Eye (tissue), 1 donor: ENCODE measurements at regions not wholly inside any gene's neighbourhood (a gene's known extent, or its start where the extent isn't known, plus 50 kb on each side); places are given as distances from the start of the nearest gene placed in this dataset.

Experiments
- DNase-seq: peaks from one replicate; pipeline ENCODE4 v3.0.0-alpha.2; 2015

DNA sequence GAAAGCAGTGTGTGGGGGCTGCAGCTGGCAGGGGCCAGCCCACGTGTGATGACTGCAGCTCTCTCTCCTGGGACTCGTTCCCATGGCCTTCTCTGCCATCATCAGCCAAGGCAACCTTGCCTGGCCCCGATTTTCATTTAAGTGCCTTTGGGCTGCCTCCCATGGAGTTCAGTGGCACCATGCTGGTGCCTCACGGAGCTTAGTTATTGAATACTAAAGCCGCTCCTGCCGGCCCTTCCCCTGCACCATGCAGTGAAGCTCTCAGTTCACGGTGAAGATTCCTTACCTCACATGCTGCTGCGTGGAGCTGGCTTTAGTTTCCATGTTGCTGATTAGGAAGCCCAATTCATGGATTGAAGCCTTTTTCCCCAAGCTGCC is 141.5 kb upstream of the EEPD1 start:
- DNase-seq: peak; percentile 52

DNA sequence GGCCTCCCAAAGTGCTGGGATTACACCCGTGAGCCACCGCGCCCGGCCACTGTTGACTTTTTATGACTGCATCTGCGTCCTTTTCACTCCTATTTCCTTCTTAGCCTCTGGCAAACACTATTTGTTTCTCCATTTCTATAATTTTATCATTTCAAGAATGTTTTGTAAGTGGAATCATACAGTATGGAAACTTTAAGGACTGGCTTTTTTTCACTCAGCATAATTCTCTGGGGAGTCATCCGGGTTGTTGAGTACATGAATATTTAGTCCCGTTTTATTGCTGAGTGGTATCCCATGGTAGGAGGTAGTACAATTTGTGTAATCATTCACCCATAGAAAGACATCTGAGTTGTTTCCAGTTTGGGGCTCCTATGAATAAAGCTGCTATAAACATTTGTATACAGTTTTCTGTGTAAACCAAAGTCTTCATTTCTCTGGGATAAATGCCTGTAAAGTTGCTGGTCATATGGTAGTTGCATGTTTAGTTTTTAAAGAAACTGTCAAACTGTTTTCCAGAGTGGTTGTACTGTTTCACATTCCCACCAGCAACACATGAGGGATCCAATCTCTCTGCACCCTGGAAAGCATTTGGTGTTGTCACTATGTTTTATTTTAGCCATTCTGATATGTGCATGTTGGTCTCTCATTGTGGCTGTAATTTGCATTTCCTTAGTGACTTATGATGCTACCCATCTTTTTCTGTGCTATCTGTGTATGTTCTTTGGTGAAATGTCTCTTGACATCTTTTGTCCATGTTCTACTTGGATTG is 139.6 kb upstream of the EEPD1 start:
- DNase-seq: no peak

DNA sequence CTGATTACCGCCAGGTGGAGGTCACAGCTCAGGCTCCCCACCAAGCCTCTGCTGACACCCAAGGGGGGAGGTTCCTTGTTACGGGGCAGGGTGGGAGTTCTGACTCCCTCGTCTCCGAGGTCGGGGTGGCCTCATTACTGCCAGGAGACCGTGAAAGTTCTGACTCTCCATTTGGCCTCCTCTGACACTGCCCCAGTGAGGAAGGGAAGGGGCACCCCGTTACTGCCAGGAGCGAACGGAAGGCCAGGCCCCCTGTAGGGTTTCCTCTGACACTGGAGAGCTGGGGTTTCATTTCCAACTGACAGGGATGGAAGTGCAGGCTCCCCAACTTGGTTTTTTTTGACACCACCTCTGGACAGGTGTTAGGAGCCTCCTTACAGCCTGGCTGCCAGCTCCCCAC is 138.1 kb upstream of the EEPD1 start:
- DNase-seq: no peak

DNA sequence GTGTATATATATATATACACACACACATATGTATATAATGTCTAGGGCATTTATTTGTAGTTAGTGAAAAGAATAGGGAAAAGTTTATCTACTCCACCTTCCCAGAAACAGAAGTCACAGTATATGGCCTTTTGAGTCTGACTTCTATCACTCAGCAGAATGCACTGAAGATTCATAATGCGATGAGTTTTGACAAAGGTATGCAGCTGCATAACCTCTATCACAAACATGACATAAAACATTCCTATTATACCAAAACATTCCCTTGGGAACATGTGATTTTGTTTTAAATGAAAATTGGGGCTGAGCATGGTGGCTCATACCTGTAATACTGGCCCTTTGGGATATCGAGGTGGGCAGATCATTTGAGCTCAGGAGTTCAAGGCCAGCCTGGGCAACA is 137.3 kb upstream of the EEPD1 start:
- DNase-seq: no peak

DNA sequence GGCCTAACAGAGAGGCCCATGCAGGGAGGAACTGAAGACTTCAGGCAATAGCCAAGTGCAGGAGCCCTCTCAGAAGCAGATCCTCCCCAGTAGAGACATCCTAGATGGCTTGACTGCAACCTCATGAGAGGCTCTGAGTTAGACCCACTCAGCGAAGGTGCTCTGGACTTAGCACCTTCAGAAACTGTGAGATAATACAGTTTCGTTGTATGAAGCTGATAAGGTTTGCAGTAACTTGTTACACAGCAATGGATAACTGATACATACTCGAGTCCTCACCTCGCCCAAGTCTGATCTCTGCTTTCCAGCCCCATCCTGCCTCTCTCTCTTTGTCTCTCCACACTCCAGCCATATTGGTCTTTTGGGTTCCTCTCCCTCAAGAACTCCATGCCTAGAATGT is 136.4 kb upstream of the EEPD1 start:
- no peak for DNase-seq

DNA sequence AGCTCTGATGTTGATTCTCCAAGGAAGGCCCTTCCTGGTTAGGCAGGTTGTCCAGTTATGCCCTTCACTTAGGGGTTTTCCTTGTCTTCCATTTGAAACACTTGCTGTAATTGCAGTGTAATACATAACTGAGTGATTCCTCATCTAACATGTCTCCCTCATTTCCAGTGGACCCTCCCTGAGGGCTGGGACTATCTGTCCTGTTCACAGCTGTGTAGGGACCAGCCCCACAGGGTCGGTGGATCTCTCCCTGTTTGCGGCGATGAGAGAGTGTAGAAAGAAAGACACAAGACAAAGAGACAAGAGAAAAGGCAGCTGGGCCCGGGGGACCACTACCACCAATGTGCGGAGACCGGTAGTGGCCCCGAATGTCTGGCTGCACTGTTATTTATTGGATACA is 135.9 kb upstream of the EEPD1 start:
- no peak for DNase-seq

DNA sequence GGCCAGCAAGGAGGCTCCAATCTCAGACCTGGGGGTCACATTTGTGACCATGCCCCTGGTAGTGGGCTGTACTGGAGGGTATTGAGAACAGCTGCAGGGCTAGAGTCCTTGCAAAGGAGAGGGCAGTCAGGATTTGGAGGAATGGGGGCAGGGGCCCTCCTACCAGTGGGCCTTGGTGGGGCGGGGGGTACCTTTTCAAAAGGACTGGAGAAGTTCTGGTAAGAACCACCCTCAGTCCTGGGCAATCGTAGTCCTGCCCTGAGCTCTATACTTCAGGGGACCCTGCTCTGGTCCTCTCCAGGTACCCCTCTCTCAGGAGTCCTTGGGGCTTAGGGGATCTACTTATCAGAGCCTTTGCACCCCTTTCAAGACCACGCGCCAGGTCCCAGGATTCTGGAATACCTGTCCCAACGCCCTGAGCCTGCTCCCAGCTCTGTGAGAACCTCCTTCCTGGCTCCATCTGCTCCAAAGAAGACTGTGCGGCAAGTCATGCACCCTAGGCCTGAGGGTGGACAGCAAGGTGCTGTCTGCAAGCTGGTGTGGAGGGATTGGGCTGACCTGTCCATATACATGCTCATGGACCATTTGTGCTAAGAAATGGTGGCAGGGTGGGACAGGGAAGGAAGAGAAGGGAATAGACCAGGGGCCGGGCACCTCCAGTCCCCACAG is 134.1 kb upstream of the EEPD1 start:
- DNase-seq: no peak

DNA sequence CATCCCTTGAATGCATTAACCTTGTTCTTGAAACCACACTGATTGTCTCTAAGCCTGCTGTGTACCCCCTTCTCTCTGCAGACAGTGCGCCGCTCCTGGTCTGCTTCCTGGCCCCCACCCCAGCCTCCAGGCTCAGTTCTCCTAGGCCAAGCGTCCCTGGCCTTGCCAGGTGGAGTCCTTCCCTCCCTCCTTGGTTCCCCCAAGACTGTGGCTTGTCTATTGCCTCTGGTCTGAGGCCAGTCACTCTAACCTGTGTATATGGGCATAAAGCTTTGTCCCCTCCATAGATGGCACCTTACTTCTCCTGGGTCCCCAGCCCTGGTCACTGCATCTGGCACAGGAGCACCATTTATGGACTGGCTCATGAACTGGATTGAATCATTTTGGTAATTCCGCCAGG is 133.5 kb upstream of the EEPD1 start:
- DNase-seq: no peak

DNA sequence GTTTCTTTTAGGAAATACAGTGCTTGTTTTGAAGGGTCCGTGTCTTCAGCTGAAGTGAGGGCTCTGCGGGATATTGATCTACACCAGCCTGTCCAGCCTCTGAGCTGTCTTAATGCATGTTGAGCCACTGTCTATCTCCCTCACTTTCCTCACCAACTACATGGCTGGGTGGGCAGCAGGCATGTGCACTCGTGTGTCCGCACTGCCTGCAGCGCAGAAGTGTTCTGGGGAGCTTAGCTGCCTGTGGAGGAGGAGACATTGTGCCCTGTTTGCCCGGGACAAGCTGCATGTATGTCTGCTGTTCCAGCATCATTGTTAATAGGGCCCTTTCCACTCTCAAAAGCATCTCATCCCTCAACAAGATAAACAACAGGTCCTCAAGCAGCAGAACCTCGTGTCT is 133.1 kb upstream of the EEPD1 start:
- DNase-seq: peak; percentile 53

DNA sequence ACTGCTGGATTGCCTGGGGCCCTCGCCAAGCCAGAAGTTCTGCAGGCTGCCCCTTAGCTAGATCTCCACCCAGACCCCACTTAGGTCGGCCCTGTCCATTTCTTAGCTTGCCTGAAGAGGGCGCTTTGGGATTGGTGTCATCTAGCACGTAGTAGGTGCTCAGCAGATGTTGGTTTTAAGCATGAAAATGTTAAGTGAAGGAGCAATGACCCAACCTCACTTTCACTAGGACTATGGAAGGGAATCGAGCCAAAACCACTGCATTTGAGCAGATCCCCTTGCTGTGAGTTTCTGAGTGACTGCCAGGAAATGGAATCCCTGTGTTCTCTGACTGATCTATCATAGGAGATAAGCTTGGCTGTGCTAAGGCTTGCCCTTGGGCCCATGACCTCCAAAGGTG is 131.7 kb upstream of the EEPD1 start:
- DNase-seq: no peak

DNA sequence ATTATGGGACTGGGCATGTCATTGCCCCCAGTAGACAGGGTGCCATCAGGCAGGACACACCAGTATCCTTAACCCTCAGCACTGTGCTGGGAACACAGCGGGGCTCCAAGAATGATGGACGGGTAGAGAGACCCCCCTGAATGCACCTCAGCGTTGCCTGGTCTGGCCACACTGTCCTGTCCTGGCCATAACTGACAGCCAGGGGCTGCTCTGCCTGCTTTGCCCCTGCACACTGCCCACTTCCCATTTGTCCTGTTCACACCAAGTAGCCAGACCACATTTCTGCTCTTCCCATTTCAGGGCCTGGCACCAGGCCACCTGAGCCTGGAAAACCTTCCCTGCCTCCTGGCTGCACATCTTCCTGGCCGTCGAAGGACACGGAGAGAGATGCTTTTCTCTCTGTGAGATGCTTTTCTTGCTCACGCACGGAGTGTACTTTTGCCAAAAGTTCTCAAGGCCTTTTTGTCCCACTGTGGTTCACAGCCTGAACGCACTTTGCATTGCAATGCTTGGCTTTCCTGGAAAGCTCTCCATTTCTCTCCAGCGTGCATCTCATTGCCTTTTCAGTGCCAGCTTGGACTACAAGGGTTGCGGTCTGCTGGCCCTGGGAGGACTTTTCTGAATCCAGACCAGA is 131.0 kb upstream of the EEPD1 start:
- no peak for DNase-seq

DNA sequence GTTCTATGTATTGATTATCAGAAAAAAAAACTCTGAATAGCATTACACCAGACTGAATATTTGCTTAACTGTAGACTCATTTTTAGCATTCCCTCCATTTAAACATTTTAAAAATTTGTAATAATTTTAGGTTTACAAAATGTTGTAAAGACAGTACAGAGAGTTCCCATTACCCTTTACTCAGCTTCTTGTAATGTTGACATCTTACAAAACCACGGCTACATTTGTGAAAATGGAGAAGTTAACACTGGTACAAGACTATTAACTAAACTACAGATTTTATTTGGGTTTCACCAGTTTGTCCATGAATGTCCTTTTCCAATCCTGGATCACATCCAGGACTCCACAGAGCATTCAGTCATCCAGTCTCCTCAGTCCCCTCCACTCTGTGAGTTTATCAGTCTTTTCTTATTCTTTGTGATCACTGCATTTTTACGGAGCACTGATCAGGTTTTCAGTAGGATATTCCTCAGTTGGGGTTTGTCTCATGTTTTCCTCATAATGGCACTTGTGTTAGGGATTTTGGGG is 130.0 kb upstream of the EEPD1 start:
- DNase-seq: no peak

DNA sequence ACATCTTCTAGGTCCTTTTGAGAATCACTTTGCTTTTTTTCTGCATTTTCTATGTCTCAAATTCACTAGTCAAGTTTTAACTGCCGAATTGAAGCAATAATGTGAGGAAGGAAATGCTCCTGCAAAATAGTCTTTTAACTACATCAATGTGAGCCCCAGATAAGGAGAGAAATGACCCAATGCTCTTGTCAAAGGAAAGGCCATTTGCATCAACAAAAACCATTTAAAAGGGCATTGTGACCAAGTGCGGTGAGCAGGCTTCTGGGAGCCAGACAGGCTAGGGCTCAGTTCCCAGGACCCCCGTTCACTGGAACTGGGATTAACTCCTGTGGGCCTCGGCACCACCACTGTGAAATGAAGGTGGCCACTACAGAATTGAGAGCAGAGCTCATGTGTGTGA is 127.9 kb upstream of the EEPD1 start:
- no peak for DNase-seq

DNA sequence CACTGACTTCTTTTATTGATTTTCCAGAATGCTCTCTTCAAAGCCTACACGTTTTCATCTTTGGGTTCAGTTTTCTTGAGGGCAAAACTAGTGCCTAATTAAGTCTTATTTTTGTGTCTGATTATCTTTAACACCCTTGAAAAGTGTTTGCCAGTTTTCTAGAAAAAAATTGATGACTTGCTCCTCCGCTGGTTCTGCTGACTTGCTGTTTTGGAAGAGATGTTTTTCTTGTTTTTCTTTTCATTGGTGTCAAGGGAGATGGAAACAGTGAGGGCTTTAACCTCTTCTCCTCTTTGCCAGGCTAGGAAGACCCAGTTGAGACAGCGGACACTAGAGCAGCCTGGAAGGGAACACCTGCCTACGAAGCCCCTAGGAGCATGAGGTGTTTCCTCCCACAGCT is 123.7 kb upstream of the EEPD1 start:
- DNase-seq: no peak

DNA sequence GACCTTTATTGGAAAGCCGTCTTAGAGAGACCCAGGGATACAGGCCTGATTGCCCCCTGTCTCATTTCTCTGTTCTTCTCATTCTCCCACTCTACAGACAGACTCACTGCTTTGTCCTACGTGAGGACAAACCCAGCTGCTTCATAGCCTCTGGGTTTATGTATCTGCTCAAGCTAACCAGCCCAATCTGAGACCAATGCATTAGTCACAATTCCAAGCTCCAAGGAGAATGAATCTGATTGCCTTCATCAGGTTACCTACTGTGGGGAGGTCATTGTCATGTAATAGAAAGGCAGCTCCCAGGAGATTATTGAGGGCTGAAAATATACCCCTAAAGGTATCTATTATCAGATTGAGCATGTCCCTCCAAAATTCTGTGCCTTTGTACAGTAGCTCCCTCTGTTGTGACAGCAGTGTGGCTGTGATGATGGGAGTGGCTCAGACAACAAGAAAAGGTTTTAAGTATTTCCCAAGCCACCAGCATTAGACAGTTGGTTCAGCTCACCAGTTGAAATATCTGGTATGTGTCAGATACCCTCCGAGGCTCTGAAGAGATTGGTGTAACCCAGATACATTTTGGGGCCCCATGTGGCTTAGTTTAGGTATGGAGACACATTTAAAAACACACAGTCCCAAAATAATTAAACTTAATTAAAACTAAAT is 123.1 kb upstream of the EEPD1 start:
- no peak for DNase-seq

DNA sequence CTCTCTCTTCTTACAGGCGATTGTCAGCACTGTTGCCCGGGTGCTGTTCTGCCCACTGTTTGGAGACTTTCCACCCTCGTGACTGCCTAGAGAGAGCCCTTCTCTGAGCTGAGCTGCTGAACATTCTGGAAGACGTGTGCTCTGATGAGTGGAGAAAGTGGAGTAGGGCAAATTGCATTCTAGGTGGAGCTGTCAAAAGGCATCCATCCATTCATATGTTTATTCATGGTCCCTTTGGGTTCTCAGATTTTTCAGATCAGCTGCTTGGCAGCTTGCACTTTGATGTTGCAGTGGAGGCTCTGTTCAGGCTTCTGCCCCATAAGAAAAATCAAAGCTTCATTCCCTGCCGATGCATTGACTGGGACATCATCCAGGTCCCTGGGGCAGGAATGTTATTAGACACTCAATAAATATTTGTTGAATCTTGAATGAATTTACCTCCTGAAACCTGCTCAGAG is 120.7 kb upstream of the EEPD1 start:
- DNase-seq: peak; percentile 72

DNA sequence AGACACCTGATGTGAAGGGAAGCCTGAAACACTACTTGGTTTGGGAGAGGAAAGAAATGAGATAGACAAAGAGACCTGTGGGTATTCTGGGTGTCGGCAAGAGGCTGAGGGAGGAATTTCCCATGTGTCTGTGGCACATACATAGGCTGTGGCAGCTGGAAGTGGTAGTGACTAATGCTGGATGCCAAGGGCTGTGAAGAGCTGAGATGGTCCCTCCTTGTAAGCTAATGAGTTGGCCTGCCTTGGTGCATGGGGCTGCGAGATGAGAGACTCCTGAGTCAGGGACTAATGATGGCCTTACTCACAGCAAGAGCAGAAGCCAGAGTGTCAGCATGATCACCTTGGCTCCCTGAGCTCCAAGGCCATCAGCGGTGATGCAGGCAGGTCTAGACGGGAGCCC is 119.0 kb upstream of the EEPD1 start:
- DNase-seq: no peak

DNA sequence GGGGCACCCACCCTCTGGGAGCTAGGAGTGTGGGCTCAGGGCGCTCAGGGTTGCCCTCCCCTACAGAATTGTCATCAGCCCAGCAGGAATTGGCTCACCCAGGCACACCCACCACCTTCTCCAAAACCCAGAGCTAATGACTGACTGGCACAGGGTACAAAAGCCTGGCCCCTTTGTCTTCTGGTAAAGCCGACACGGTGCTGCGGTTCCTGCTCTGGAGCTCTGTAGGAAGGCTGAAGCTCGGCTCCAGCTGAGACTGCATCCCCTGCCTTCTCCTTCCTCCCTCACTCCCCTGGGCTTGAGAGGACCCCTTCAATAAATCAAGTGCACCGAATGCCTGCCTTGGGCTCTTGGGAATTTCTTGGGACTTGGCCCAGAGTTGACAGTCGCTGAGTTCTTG is 117.9 kb upstream of the EEPD1 start:
- DNase-seq: no peak

DNA sequence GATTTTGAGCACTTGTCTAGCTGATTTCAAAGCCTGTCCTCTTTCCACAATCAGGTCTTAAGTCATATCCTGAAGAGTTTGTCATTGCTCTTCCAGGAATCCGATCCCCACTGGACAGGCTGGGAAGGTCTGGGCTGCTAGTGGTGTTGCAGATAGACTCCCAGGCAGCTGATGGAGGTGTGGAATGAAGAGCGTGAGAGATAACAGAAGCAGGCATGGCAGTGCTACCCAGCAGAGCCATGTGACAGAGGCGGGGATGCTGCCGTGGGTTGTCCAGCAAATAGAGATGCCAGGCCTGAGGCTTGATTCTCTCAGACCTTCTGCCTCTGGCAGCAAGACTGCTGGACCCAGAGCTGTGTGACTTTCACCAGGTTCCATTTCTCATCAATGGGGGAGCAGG is 116.5 kb upstream of the EEPD1 start:
- DNase-seq: no peak

DNA sequence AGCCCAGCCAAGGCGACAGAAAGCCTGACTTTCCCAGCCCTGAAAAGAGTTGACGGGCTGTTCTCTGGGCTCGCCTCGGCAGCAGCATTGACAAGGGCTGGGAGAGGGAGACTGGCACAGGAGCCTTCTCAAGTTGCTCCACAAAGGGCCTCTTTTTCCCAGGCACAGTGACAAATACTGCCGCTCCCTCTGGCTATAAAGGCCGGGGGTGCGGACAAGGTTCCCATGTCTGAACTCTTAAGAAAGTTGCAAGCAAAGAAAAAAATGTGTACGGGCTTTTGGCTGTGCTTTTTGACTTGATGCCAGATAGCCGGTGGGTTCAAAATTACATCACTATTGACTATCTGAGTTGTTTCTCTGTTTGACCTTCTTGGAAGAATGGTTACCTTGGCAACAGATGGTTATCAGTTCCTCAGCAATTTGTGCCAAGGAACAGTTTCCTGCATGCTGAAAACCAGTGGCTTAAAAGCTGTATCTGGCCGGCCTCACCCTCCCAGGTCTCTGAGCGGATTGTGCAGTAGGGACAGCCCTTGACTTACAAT is 115.9 kb upstream of the EEPD1 start:
- DNase-seq: peak; percentile 86

DNA sequence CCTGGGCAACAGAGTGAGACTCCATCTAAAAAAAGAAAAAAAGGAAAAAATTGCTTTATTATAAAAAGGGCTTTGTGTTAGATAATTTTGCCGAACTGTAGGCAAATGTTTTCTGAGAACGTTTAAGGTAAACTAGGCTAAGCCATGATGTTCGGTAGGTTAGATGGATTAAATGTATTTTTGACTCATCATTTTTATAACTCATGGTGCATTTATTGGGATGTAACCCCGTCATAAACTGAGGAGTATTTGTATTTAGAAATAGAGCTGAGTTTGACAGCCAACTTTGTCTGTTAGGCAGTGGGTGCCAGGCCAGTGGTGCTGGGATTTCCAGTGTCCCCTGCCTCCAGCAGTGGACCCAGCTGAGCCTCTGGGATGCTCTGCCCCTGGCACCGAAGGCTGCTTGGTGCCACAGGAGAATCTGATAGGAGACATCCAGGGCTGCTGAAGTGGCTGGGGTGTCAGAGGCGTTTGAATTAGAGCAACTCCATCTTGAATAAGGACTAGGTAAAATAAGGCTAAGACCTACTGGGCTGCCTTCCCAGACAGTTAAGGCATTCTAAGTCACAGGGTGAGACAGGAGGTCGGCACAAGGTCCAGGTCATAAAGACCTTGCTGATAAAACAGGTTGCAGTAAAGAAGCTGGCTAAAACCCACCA is 114.9 kb upstream of the EEPD1 start:
- DNase-seq: no peak

DNA sequence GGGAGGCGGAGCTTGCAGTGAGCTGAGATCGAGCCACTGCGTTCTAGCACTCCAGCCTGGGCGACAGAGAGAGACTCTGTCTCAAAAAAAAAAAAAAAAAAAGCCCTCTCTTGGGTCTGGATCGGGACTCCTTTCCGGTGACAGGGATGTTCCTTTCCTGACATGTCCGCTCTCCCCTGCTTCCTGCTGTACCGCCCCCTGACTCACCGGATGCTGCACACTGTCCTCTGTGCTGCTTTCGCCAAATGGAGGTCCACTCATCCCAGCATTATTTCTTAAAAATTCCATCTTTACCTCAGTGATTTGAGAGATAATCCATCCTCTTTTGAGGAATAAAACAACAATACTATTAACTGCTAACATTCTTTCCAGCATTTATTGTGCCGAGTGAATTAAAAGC is 113.8 kb upstream of the EEPD1 start:
- no peak for DNase-seq

DNA sequence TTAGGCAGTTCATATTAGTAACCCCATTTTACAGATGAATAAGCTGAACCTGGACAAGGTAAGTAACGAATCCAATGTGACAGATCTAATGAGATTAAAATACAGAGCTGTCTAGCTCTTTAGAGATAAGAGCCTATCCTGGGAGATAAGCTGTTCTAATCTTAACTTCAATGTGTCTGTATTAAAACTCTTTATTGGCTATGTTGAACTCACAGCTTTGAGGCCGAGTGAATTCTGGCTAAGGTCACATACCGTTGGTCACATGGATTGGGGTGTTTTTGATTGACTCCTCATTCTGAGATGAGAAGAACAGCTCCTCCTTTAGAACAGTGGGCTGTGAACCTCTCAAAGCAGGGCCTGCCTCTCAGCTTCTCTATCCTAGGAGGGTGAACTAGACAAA is 113.4 kb upstream of the EEPD1 start:
- DNase-seq: no peak
